ENCODE measurements at regions not wholly inside any gene's neighbourhood (a gene's known extent, or its start where the extent isn't known, plus 50 kb on each side); places are given as distances from the start of the nearest gene placed in this dataset.

DNA sequence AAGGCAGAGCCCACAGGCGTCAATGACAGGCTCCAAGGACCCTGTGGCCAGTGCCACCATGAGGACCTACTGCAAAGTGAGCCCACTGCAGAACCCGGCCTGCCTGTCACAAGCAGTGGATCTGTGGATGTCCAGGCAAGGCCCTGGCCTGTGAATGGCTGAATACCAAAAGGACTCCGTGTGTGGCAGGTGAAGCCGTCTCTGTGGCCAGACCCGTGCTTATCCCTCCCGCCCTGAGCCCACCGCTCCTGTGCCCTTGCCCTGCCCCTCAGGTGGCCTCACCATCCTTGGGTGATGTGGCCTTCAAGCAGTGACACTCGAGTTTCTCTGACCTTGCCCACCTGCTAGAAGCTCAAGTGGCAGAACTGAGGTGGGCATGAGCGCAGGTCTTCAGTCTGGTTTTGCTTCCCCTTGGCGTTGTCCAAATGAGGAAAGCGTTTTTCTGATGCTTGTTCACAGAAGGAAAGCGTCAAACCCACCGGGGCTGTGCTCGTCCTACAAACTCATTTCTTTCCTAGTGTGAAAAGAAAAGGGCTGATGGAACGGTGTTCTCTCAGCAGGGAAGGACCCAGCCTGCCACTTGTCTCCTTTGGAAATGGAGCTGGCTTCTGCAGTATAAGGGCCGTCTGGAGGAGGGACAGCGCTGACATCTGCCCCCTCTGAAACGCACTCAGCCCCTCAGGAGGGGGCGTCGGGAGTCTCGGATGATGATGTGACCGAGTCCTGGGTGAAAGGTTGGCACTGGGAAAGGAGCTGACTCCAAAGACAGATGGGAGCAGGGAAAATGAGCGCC lies 377.7 kb upstream of the IRX4 start:
- no peak for DNase-seq (ENCODE audit: low read depth)
- TF ChIP-seq, protein P1, sequence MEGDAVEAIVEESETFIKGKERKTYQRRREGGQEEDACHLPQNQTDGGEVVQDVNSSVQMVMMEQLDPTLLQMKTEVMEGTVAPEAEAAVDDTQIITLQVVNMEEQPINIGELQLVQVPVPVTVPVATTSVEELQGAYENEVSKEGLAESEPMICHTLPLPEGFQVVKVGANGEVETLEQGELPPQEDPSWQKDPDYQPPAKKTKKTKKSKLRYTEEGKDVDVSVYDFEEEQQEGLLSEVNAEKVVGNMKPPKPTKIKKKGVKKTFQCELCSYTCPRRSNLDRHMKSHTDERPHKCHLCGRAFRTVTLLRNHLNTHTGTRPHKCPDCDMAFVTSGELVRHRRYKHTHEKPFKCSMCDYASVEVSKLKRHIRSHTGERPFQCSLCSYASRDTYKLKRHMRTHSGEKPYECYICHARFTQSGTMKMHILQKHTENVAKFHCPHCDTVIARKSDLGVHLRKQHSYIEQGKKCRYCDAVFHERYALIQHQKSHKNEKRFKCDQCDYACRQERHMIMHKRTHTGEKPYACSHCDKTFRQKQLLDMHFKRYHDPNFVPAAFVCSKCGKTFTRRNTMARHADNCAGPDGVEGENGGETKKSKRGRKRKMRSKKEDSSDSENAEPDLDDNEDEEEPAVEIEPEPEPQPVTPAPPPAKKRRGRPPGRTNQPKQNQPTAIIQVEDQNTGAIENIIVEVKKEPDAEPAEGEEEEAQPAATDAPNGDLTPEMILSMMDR (conservative IDR thresholded peaks at IDR 0.05; ENCODE audit: low read length): no peak
- H3K4me3 ChIP-seq (ENCODE audit: low read length): no peak overlapping the region

DNA sequence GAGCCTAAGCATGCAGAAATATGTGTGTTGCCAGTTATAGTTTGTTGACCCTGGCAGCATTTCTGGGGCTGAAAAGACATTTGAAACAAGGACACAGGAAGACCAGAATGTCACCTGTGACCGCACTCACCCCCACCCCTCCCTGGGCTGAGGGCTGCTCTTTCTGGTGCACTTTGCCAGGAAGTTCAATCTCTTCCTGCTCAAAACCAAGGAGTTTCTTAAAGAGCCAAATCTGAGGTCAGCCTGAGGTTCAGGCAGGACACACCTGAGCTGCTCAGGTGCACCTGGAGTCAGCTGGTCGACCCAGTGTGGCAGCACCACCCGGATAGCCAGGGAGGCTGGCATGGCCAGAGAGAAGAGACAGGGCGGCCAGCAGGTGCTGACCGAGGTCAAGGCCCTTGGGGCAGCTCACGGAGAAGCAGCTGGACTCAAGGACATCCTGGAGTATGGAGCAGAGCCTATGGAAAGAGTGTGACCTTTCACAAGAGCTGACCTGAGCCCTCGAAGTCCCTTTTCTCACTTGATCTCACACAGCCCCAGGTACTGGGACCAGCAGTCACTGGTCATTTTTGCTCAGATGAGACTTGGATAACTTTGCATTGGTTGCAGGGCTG lies 376.9 kb upstream of the IRX4 start:
- H3K4me3 ChIP-seq (ENCODE audit: low read length): no peak overlapping the region
- DNase-seq (ENCODE audit: low read depth): no peak
- TF ChIP-seq, protein P1 (conservative IDR thresholded peaks at IDR 0.05; ENCODE audit: low read length): no peak

DNA sequence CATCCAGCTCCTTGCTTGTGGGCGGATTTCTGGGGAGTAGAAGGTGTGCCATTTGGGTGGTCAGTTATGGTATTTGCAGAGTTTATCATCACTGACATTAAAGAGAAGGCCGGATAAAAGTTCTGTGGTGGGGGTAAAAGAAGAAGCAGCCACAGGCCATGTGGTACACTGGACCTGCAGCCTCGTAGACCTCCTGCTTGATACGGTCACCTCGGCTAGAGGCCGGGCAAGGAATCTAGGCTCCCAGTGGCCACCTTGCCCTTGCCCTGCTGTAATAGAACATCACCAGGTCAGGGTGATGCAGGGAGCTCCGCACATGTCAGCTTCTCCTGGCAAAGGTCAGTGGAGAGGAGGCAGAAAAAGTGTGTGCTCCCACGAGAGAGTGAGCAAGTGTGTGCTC lies 376.1 kb upstream of the IRX4 start:
- H3K4me3 ChIP-seq (ENCODE audit: low read length): no peak overlapping the region
- TF ChIP-seq, protein P1 (conservative IDR thresholded peaks at IDR 0.05; ENCODE audit: low read length): no peak
- no peak for DNase-seq (ENCODE audit: low read depth)

DNA sequence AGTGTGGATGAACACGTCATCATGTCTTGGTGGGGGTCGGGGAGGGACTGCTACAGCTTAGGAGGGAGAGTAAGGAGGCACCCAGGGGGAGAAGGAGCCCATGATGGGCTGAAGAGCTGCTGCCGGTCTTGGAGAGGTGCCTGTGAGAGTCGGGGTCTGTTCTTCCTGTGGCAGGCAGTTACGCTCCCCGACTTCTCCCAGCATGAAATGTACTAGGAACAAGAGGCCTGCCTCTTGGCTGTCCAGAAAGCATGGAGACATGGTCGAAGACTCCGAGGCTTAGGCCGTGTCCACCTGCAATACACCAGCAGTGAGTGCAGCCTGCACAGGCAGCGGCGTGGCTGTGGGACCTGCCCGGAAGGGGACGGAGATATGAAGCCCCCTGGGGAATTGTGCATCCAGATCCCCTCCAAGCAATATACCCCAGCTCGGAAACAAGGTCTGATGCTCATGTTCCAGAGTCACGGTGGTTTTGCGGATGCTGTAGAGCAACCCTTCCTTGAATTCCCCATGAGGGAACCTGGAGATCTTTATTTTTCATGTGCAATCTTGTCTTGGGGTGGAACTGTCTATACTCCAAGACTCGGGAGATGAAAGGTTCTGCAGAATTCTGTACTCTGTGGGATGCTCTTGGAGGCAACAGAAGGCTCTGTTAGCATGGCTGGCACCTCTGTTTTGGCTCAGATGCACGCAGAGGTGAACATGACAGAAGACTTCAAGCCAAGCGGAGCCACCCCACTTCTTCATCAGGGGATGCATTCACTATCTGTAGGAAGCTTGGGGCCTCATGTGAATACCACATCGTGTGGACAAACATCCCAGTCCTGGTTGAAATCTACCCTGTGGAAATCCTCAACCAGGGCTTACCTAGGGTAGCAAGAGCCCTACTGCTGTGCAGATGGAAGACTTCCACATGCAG lies 374.9 kb upstream of the IRX4 start:
- no peak for DNase-seq (ENCODE audit: low read depth)
- no peak overlapping the region for H3K4me3 ChIP-seq (ENCODE audit: low read length)
- TF ChIP-seq, protein P1 (conservative IDR thresholded peaks at IDR 0.05; ENCODE audit: low read length): no peak

DNA sequence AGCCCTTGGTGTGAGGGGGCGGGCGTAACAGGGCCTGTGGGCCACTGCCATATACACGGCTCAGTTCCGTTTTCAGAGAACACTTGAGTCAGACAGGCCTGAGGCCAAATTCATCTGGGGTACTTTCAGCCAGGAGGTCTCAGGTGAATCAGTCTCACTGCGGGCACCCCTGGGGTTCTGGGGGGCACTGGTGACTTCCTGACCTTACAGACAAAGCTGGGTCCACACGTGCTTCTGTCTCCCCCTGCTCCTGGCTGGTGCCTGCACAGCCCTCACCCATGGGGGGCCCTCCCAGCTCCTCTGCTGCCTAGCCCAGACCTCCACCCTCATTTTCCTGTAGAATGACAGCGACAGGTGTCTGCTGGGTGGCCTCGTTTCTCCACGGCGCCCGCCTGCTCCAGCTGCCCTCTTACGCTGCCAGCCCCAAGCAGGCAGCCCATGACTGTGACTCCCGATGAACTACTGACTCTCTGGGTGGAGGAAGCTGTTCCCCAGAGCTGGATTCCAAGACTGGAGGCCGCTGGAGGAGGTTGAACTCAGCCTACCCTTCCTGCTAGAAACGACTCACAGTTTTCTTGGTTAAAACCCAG lies 374.1 kb upstream of the IRX4 start:
- TF ChIP-seq, protein P1 (conservative IDR thresholded peaks at IDR 0.05; ENCODE audit: low read length): no peak
- no peak for DNase-seq (ENCODE audit: low read depth)

DNA sequence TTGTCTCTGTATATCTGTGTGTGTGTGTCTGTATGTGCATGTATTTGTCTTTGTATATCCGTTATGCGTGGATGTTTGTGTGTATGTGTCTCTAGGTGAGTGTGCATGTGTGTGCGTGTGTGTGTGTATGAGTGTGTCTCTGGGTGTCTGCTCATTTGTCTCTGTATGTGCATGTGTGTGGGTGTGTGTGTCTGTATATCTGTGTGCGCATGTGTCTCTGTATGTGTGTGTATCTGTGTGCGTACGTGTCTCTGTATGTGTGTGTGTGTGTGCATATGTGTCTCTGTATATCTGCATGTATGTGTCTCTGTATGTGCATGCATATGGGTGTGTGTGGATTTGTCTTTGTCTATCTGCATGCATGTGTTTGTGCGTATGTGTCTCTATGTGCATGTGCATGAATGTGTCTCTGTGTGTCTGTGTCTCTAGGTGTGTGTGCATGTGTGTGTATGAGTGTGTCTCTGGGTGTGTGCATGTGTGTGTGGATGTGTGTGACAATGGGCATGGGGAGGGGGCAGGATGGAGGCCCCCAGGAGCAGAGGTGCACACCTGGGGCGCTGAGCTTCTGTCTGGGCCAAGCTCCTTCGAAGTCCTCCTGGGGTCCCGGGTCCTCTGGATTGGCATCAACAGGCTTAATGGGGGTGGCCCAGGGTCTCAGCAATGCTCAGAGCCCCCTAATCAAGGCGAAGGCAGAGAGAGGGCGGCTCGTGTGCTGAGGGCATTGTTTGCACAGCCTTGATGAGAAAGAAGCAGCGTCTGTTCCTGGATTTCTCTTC lies 373.4 kb upstream of the IRX4 start:
- H3K4me3 ChIP-seq (ENCODE audit: low read length): no peak overlapping the region
- TF ChIP-seq, protein P1 (conservative IDR thresholded peaks at IDR 0.05; ENCODE audit: low read length): no peak
- no peak for DNase-seq (ENCODE audit: low read depth)

More for the DNA sequence above, 374.1 kb upstream of the IRX4 start:
- no peak overlapping the region for H3K4me3 ChIP-seq (ENCODE audit: low read length)

All from AG10803 (cell line).